GM23338 (cell line): ENCODE measurements at regions not wholly inside any gene's neighbourhood (a gene's known extent, or its start where the extent isn't known, plus 50 kb on each side); places are given as distances from the start of the nearest gene placed in this dataset.

Source experiments
- EZH2 ChIP-seq: fragments of 200-600 bp; sonication (generic); IDR thresholded peaks from one replicate; pipeline ENCODE4 v1.8.0; 2017; ENCODE audit warnings: antibody characterized with exemption, mild to moderate bottlenecking, low read depth; ENCODE audit not compliant: unreplicated experiment
- EZH2phosphoT487 ChIP-seq: fragments of 200-600 bp; sonication (generic); IDR thresholded peaks from one replicate; pipeline ENCODE4 v1.8.1; 2018; ENCODE audit warnings: antibody characterized with exemption; ENCODE audit not compliant: unreplicated experiment
- JUNB ChIP-seq: IDR thresholded peaks from one replicate; pipeline ENCODE4 v1.6.1; 2016; ENCODE audit warnings: antibody characterized with exemption; ENCODE audit not compliant: unreplicated experiment
- POLR2AphosphoS5 ChIP-seq: IDR thresholded peaks from 2 replicates; pipeline ENCODE4 v1.6.1; 2016; ENCODE audit warnings: antibody characterized with exemption, low read depth
- ZNF331 ChIP-seq: fragments of 250-450 bp; sonication (Bioruptor Pico); IDR thresholded peaks from 2 replicates; pipeline ENCODE4 v1.5.0; 2020; ENCODE audit warnings: low read depth, mild to moderate bottlenecking, moderate library complexity
- TF ChIP-seq, protein P1 (sequence below), 2 experiments: fragments of 200-600 bp in 1 of 2; sonication (generic) in 1 of 2; conservative IDR thresholded peaks; 2 replicates each; pipeline versions ENCODE4 v1.5.1 to v1.6.1; 2016 to 2017; ENCODE audit warnings: antibody characterized with exemption in 2 of 2, low read depth in 2 of 2, mild to moderate bottlenecking in 2 of 2, moderate library complexity in 1 of 2
- TF ChIP-seq, protein P2 (sequence below): IDR thresholded peaks from one replicate; pipeline ENCODE4 v1.6.1; 2018; ENCODE audit warnings: antibody characterized with exemption; ENCODE audit not compliant: unreplicated experiment

DNA sequence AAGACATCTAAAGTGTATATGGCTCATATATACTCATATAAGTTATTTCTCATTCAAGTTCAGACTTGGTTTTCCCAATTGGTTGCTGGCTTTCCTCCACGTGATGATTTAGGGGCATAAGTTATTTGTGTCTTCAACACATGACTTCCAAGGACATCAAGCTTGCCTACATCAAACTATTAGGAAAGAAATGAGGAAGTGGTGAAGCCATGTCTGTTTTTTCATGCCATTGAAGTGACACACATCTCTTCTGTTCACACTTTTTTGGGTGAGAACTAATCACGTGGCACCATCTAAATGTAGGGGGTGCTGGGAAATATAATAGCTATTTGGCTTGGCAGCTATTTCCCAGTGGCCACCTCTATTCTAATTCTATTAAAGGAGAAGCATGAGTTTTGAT, 282.1 kb downstream of the OMA1 start:
- TF ChIP-seq, protein P1, sequence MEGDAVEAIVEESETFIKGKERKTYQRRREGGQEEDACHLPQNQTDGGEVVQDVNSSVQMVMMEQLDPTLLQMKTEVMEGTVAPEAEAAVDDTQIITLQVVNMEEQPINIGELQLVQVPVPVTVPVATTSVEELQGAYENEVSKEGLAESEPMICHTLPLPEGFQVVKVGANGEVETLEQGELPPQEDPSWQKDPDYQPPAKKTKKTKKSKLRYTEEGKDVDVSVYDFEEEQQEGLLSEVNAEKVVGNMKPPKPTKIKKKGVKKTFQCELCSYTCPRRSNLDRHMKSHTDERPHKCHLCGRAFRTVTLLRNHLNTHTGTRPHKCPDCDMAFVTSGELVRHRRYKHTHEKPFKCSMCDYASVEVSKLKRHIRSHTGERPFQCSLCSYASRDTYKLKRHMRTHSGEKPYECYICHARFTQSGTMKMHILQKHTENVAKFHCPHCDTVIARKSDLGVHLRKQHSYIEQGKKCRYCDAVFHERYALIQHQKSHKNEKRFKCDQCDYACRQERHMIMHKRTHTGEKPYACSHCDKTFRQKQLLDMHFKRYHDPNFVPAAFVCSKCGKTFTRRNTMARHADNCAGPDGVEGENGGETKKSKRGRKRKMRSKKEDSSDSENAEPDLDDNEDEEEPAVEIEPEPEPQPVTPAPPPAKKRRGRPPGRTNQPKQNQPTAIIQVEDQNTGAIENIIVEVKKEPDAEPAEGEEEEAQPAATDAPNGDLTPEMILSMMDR (conservative IDR thresholded peaks at IDR 0.05; ENCODE audit: low read depth in 2 of 2) = no peak
- TF ChIP-seq JUNB (no peak), ZNF331 (CRISPR knock-in tag) (no peak), EZH2 (no peak), EZH2phosphoT487 (no peak), POLR2AphosphoS5 (no peak)
- TF ChIP-seq, protein P2, sequence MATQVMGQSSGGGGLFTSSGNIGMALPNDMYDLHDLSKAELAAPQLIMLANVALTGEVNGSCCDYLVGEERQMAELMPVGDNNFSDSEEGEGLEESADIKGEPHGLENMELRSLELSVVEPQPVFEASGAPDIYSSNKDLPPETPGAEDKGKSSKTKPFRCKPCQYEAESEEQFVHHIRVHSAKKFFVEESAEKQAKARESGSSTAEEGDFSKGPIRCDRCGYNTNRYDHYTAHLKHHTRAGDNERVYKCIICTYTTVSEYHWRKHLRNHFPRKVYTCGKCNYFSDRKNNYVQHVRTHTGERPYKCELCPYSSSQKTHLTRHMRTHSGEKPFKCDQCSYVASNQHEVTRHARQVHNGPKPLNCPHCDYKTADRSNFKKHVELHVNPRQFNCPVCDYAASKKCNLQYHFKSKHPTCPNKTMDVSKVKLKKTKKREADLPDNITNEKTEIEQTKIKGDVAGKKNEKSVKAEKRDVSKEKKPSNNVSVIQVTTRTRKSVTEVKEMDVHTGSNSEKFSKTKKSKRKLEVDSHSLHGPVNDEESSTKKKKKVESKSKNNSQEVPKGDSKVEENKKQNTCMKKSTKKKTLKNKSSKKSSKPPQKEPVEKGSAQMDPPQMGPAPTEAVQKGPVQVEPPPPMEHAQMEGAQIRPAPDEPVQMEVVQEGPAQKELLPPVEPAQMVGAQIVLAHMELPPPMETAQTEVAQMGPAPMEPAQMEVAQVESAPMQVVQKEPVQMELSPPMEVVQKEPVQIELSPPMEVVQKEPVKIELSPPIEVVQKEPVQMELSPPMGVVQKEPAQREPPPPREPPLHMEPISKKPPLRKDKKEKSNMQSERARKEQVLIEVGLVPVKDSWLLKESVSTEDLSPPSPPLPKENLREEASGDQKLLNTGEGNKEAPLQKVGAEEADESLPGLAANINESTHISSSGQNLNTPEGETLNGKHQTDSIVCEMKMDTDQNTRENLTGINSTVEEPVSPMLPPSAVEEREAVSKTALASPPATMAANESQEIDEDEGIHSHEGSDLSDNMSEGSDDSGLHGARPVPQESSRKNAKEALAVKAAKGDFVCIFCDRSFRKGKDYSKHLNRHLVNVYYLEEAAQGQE = no peak
